Epithelial cell of esophagus (primary cell): ENCODE measurements at regions not wholly inside any gene's neighbourhood (a gene's known extent, or its start where the extent isn't known, plus 50 kb on each side); places are given as distances from the start of the nearest gene placed in this dataset.

Source experiments
- DNase-seq: peaks from one replicate; pipeline ENCODE4 v3.0.0; 2010; ENCODE audit warnings: low read depth
- H3K4me3 ChIP-seq: 2 replicates; pipeline ENCODE4 v1.5.1; 2011; ENCODE audit warnings: mild to moderate bottlenecking, low read length, control low read depth
- TF ChIP-seq, protein P1 (sequence below): IDR thresholded peaks from 2 replicates; pipeline ENCODE4 v1.5.1; 2011; ENCODE audit warnings: low read depth, mild to moderate bottlenecking, low read length, control low read depth, inconsistent platforms; ENCODE audit not compliant: insufficient read depth; ENCODE audit errors: missing control alignments

DNA sequence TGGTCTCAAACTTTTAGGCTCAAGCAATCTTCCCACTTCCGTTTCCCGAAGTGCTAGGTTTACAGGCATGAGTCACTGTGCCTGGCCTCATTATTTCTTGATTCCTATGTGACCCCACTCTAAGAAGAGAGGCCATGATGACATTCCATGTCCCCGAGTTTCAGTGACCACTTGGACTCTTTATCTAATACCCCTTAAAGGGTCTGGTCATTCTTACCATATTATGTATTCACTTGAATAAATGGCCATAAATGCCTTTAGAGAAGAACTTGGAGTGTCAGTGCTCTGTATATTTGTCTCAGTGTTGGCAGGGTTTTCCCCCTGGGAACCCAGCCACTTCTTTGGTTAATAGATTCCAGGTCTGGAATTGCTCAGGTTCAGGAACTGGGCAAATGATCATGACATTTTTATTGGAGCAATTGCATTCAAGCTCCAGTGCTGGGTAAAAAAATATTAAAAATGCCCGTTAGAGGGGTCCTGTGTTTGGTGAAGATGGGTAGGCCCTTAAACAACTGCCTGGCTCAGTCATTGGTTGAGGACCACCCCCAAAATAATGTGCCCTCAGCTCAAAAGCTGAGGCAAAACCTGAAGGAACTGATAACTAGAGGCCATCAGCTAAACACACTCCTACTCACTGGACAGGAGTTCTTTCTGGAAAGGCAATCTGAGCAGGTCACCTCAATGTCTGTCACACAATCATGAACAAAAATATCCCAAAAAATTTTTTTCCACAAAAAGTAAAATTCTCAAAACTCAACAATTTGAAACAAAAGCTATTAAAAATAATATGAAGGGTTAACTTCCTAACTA, 186.6 kb upstream of the ZNF608 start:
- TF ChIP-seq, protein P1, sequence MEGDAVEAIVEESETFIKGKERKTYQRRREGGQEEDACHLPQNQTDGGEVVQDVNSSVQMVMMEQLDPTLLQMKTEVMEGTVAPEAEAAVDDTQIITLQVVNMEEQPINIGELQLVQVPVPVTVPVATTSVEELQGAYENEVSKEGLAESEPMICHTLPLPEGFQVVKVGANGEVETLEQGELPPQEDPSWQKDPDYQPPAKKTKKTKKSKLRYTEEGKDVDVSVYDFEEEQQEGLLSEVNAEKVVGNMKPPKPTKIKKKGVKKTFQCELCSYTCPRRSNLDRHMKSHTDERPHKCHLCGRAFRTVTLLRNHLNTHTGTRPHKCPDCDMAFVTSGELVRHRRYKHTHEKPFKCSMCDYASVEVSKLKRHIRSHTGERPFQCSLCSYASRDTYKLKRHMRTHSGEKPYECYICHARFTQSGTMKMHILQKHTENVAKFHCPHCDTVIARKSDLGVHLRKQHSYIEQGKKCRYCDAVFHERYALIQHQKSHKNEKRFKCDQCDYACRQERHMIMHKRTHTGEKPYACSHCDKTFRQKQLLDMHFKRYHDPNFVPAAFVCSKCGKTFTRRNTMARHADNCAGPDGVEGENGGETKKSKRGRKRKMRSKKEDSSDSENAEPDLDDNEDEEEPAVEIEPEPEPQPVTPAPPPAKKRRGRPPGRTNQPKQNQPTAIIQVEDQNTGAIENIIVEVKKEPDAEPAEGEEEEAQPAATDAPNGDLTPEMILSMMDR = no peak
- H3K4me3 ChIP-seq = no peak overlapping the region
- DNase-seq = no peak

DNA sequence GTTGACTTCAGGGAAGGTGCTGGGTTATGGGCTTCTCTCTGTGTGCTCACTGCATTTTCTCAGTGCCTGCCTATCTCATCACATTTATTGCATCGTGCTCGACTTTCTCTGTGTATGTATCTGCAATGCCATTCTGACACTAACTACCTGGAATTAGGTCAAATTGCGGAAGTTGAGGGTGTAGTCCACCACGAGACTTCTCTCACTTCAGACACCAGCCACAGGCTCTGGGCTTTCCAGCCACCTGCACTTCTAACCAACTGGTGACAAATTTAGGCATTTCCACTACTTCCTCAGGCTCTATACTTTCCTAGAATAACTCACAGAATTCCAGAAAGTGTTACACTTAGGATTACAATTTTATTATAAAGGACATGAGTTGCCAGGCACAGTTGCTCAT, 188.6 kb upstream of the ZNF608 start:
- TF ChIP-seq, protein P1 = no peak
- H3K4me3 ChIP-seq = no peak overlapping the region
- no peak for DNase-seq

DNA sequence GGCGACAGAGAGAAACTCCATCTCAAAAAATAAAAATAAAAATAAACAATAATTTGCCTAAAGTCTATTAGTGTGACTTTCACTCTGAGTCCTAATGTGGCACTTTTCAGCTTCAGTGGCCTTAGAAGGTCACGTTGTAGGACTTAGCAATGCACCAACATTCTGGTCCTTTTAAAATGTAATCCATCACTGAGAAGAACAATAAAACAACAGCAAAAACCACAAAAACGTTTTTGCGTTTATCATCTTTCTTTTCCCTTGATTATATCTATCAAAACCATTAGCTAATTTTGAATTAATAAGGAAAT, 190.1 kb upstream of the ZNF608 start:
- H3K4me3 ChIP-seq = no peak overlapping the region
- TF ChIP-seq, protein P1 = no peak
- no peak for DNase-seq

DNA sequence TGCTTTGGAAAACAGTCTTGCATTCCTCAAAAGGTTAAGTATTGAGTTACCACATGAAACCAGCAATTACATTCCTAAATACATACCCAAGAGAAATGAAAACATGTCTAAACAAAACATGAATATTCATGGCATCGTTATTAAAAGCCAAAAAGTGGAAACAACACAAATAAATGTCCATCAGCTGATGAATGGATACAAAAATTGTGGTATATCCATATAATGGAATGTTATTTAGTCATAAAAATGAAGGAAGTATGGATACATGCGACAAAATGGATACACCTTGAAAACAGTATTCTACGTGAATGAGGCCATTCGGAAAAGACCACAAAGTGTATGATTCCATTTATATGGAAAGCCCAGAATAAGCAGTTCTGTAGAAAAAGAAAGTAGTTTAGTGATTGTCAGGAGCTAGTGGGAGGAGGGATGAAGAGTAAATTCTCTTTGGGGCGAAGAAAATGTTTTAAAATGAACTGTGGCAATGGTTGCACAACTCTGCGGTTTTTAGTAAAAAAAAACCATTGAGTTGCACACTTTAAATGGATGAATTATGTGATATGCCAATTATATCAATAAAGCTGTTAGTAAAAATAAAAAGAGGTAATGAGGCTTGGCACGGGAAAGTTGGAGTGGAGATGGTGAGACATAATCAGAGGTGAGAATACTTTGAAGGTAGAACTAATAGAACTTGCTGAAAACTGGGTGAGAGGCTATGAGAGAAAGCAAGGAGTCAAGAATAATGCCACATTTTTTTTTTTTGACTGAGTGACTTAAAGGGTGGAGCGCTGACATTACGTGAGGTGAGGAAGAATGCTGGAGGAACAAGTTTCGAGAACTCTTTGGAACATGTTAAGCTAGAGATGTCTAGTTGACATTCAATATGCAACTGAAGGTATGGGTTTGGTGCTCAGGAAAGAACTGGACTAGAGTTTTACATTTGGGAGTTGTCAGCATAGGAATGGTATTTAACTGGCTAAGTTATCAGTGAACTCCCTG, 194.9 kb upstream of the ZNF608 start:
- TF ChIP-seq, protein P1 = no peak
- peak; percentile 27 for DNase-seq
- no peak overlapping the region for H3K4me3 ChIP-seq

DNA sequence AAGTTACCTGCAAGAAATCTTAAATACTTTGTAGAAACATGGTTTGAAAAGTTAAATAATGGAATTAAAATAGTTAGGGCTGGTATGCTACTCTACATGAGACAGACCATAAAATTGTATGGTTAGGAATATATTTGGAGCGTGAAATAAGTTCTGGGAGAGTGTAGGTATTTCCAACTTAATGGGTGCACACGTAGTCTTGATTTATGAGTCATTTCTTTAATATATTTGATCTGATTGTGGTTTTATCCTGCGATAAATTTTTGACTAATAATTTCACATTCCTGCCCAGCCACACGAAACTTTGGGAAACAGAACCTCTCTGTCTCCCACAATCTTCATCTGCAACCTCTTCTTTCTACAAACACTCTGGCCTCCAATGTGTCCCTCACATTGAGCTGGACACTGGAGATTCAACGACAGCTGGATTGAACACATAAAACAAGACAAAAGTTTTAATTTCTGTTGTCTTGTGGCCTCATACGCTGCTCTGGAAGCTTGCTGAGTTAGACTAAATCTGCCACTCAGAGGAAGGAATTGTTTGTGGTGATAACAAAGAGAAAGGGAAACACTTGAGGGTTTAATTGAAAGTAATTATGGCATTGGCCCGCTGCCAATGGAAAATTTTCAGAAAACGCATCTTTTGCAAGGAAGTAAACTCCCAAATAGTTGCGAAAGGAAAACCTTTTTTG, 201.8 kb upstream of the ZNF608 start:
- H3K4me3 ChIP-seq = no peak overlapping the region
- TF ChIP-seq, protein P1 = no peak
- DNase-seq = no peak

DNA sequence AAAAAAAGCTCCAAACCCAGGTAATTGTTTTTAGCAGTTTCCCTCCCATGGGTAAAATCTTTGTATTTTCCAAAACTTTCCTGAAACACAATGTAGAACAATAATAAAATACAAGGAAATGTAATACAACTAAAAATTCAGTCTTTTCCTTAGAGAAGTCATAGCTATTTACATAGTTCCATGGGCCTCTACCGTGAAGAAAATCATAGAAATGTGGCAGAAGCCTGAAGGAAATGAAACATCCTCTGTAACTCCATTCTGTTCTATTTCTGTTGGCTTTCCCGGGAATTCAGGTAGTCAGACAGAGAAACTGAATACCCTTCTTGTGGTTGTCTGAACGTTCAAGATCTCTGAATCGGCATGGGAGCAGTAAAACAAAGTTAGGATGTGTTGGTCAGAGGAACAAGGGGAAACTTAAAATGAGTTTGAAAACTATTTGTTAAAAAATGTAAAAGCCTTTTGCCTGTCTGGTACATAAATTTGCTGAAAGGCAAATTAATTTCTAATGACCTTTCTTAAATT, 202.4 kb upstream of the ZNF608 start:
- H3K4me3 ChIP-seq = no peak overlapping the region
- DNase-seq = no peak
- TF ChIP-seq, protein P1 = no peak
